ENCODE measurements at regions not wholly inside any gene's neighbourhood (a gene's known extent, or its start where the extent isn't known, plus 50 kb on each side); places are given as distances from the start of the nearest gene placed in this dataset.

GRCh38 chr12:80041692-80042091, 57.6 kb upstream of the OTOGL start:
- Histone ChIP-seq H3K9me3 (ENCODE audit: insufficient read depth in 2 of 2, low read depth in 1 of 2, low read length in 1 of 2) (no peaks in the 10 kb centered on the region), H3K4me2 (ENCODE audit: insufficient read depth in 1 of 2, low read depth in 2 of 2, low read length in 2 of 2) (no peak overlapping the region), H3K36me3 (ENCODE audit: control insufficient read depth in 2 of 4, insufficient read depth in 4 of 4, low read length in 3 of 4) (no peaks in the 10 kb centered on the region), H3K9ac (replicated peaks in 1 of 4; ENCODE audit: extremely low read depth in 1 of 4, low read depth in 3 of 4, low read length in 3 of 4) (no peak overlapping the region), H3K4ac (replicated peaks; ENCODE audit: insufficient read length, low read depth, low read length) (no peak overlapping the region), H3K4me3 (ENCODE audit: extremely low read depth in 1 of 4, insufficient read depth in 2 of 4, low read depth in 3 of 4, low read length in 4 of 4) (no peak overlapping the region), H3K18ac (ENCODE audit: extremely low read depth, low read length) (no peak overlapping the region), H3K27me3 (replicated peaks in 1 of 4; ENCODE audit: control insufficient read depth in 3 of 4, extremely low read depth in 1 of 4, insufficient read depth in 3 of 4, low read length in 3 of 4) (peaks cover 0 to 1% (median 0%) of the 10 kb centered on the region in 4 experiments; a peak in 1 of 7 replicates), H2AFZ (ENCODE audit: low read length) (no peak overlapping the region), H2AK5ac (ENCODE audit: low read depth, low read length) (no peak overlapping the region), H4K91ac (replicated peaks; ENCODE audit: insufficient read length, low read length) (no peak overlapping the region), H2BK120ac (replicated peaks; ENCODE audit: low read depth, low read length) (no peak overlapping the region), H3K56ac (replicated peaks; ENCODE audit: insufficient read length, low read depth, low read length) (no peak overlapping the region), H3K27ac (ENCODE audit: low read depth, low read length) (no peak overlapping the region), H4K8ac (ENCODE audit: extremely low read depth, insufficient read depth, low read length) (no peak overlapping the region), H2BK12ac (ENCODE audit: low read depth, low read length) (no peak overlapping the region), H3K79me2 (ENCODE audit: control insufficient read depth in 1 of 2, insufficient read depth in 2 of 2, low read length in 2 of 2) (no peaks in the 10 kb centered on the region), H3K4me1 (replicated peaks in 1 of 4; ENCODE audit: control insufficient read depth in 3 of 4, insufficient read depth in 4 of 4, low read length in 3 of 4) (no peaks in the 10 kb centered on the region), H2BK15ac (ENCODE audit: low read length) (no peak overlapping the region), H2BK20ac (ENCODE audit: low read length) (no peak overlapping the region), H2BK5ac (ENCODE audit: low read depth, low read length) (no peak overlapping the region), H3K23ac (ENCODE audit: insufficient read length) (no peak overlapping the region), H4K5ac (ENCODE audit: insufficient read length, low read depth, low read length) (no peak overlapping the region), H3K79me1 (ENCODE audit: low read depth, low read length) (no peaks in the 10 kb centered on the region), H3K14ac (ENCODE audit: insufficient read length) (no peak overlapping the region), H3K23me2 (ENCODE audit: low read depth, low read length) (no peaks in the 10 kb centered on the region), H4K20me1 (replicated peaks in 1 of 2; ENCODE audit: control insufficient read depth in 1 of 2, insufficient read depth in 2 of 2, low read length in 2 of 2) (no peaks in the 10 kb centered on the region)
- 89% methylated on average over 4 of the region's 4 CpGs; no CpG with 5 or more reads in 1 of the 2 experiments for WGBS, 2 experiments (ENCODE audit: extremely low coverage in 1 of 2, insufficient coverage in 1 of 2, insufficient read length in 1 of 2, insufficient replicate concordance in 2 of 2, low coverage in 1 of 2, low lambda C conversion rate in 2 of 2, missing lambda C conversion rate in 1 of 2)
- DNase-seq (ENCODE audit: low read depth in 1 of 2, low spot score in 2 of 2) (no peak), FAIRE-seq (no peak)
- CTCF ChIA-PET (ENCODE audit: partially characterized antibody) = interaction anchor here (0.6 kb wide), 1 partner anchor 1213 kb away, joined by 3 read pairs; no protein-coding TSS in a partner anchor
- POLR2A ChIA-PET (ENCODE audit: partially characterized antibody) = interaction anchor here (0.8 kb wide), 1 partner anchor 27 kb away, joined by 4 read pairs; no protein-coding TSS in a partner anchor
- TF ChIP-seq NANOG (IDR thresholded peaks at IDR 0.05; ENCODE audit: insufficient read depth, low read depth, low read length, poor library complexity, severe bottlenecking) (no peak), MAFK (IDR thresholded peaks at IDR 0.05; ENCODE audit: low read depth, low read length) (no peak), TAF7 (optimal IDR thresholded peaks at IDR 0.05; ENCODE audit: borderline replicate concordance, low read depth, low read length) (no peak), CTCF (IDR thresholded peaks at IDR 0.05; ENCODE audit: control extremely low read depth in 1 of 3, insufficient read depth in 1 of 3, low read depth in 1 of 3, low read length in 3 of 3) (no peak), RAD21 (IDR thresholded peaks at IDR 0.05 in 1 of 2, conservative IDR thresholded peaks at IDR 0.05 in 1 of 2; ENCODE audit: low read depth in 2 of 2, low read length in 2 of 2) (no peak), TAF1 (IDR thresholded peaks at IDR 0.05; ENCODE audit: low read depth, low read length) (no peak), SAP30 (IDR thresholded peaks at IDR 0.05; ENCODE audit: insufficient read depth, insufficient replicate concordance, low read length) (no peak), FOSL1 (IDR thresholded peaks at IDR 0.05; ENCODE audit: insufficient read depth, low read depth, low read length) (no peak), RXRA (IDR thresholded peaks at IDR 0.05; ENCODE audit: insufficient read depth, low read depth, low read length) (no peak), RNF2 (IDR thresholded peaks at IDR 0.05; ENCODE audit: borderline replicate concordance, low read depth, low read length, missing control alignments, poor library complexity, severe bottlenecking) (no peak)
